HepG2 (cell line): ENCODE measurements at regions not wholly inside any gene's neighbourhood (a gene's known extent, or its start where the extent isn't known, plus 50 kb on each side); places are given as distances from the start of the nearest gene placed in this dataset.

Source experiments
- ARID3A ChIP-seq: IDR thresholded peaks from 2 replicates; pipeline ENCODE4 v1.6.1; 2012; ENCODE audit warnings: low read depth, low read length, improper control_type of control experiment
- ARNTL ChIP-seq: sonication (generic); formaldehyde crosslinking; IDR thresholded peaks from 2 replicates; pipeline ENCODE4 v1.4.0; 2020; ENCODE audit warnings: mild to moderate bottlenecking, missing genetic modification reagents
- BHLHE40 ChIP-seq: IDR thresholded peaks from 2 replicates; pipeline ENCODE4 v1.6.1; 2011; ENCODE audit warnings: low read length, improper control_type of control experiment
- HES4 ChIP-seq: sonication (generic); formaldehyde crosslinking; IDR thresholded peaks from 2 replicates; pipeline ENCODE4 v1.9.0; 2021; ENCODE audit warnings: mild to moderate bottlenecking, missing genetic modification reagents, borderline replicate concordance
- HMGXB4 ChIP-seq, 2 experiments: sonication (generic) in 1 of 2; formaldehyde crosslinking in 1 of 2; IDR thresholded peaks; 2 replicates each; pipeline versions ENCODE4 v1.4.0 to v1.6.1; 2018 to 2020; ENCODE audit warnings: missing genetic modification reagents in 2 of 2, borderline replicate concordance in 1 of 2, low read depth in 1 of 2, mild to moderate bottlenecking in 1 of 2, missing biosample characterization in 1 of 2
- JUND ChIP-seq: sonication (generic); formaldehyde crosslinking; IDR thresholded peaks from 2 replicates; pipeline ENCODE4 v1.8.0; 2022; ENCODE audit warnings: mild to moderate bottlenecking, missing genetic modification reagents
- MEIS1 ChIP-seq: sonication (generic); formaldehyde crosslinking; IDR thresholded peaks from 2 replicates; pipeline ENCODE4 v1.9.0; 2021; ENCODE audit warnings: mild to moderate bottlenecking, missing genetic modification reagents, moderate library complexity, borderline replicate concordance
- MIXL1 ChIP-seq: IDR thresholded peaks from 2 replicates; pipeline ENCODE4 v1.6.1; 2016
- NCOR1 ChIP-seq: fragments of 200-600 bp; sonication (generic); IDR thresholded peaks from 2 replicates; pipeline ENCODE4 v1.7.0; 2017; ENCODE audit warnings: antibody characterized with exemption, low read length, borderline replicate concordance
- NFATC3 ChIP-seq: sonication (generic); formaldehyde crosslinking; IDR thresholded peaks from 2 replicates; pipeline ENCODE4 v1.5.1; 2020; ENCODE audit warnings: mild to moderate bottlenecking, missing genetic modification reagents
- NFE2 ChIP-seq: sonication (generic); formaldehyde crosslinking; IDR thresholded peaks from 2 replicates; pipeline ENCODE4 v1.4.0; 2020; ENCODE audit warnings: missing genetic modification reagents
- PAWR ChIP-seq: sonication (generic); formaldehyde crosslinking; IDR thresholded peaks from 2 replicates; pipeline ENCODE4 v1.4.0; 2020; ENCODE audit warnings: missing genetic modification reagents, mild to moderate bottlenecking, borderline replicate concordance
- POLR2AphosphoS5 ChIP-seq: IDR thresholded peaks from 2 replicates; pipeline ENCODE4 v1.6.1; 2012; ENCODE audit warnings: low read depth, low read length
- PPARG ChIP-seq: conservative IDR thresholded peaks from 2 replicates; pipeline ENCODE4 v1.6.1; 2016; ENCODE audit warnings: missing biosample characterization, missing genetic modification reagents
- SMAD1 ChIP-seq: sonication (generic); formaldehyde crosslinking; IDR thresholded peaks from 2 replicates; pipeline ENCODE4 v1.4.0; 2020; ENCODE audit warnings: missing genetic modification reagents, low read depth, mild to moderate bottlenecking, borderline replicate concordance
- TBP ChIP-seq: sonication (generic); formaldehyde crosslinking; IDR thresholded peaks from 2 replicates; pipeline ENCODE4 v1.5.0; 2020; ENCODE audit warnings: missing genetic modification reagents
- ZBTB3 ChIP-seq: sonication (generic); formaldehyde crosslinking; IDR thresholded peaks from 2 replicates; pipeline ENCODE4 v1.4.0; 2020; ENCODE audit warnings: low read depth, mild to moderate bottlenecking, moderate library complexity, missing genetic modification reagents, borderline replicate concordance
- ZFY ChIP-seq: sonication (generic); formaldehyde crosslinking; IDR thresholded peaks from 2 replicates; pipeline ENCODE4 v1.4.0; 2020; ENCODE audit warnings: missing genetic modification reagents
- ZNF256 ChIP-seq: sonication (generic); formaldehyde crosslinking; conservative IDR thresholded peaks from 2 replicates; pipeline ENCODE4 v1.4.0; 2020; ENCODE audit warnings: missing genetic modification reagents
- ZNF572 ChIP-seq: sonication (generic); formaldehyde crosslinking; IDR thresholded peaks from 2 replicates; pipeline ENCODE4 v1.5.1; 2020; ENCODE audit warnings: mild to moderate bottlenecking, missing genetic modification reagents
- ZNF607 ChIP-seq: sonication (generic); formaldehyde crosslinking; IDR thresholded peaks from 2 replicates; pipeline ENCODE4 v1.5.1; 2020; ENCODE audit warnings: missing genetic modification reagents, mild to moderate bottlenecking, borderline replicate concordance
- ZSCAN25 ChIP-seq: sonication (generic); formaldehyde crosslinking; IDR thresholded peaks from 2 replicates; pipeline ENCODE4 v1.8.0; 2022; ENCODE audit warnings: mild to moderate bottlenecking, missing genetic modification reagents
- TF ChIP-seq, protein P1 (sequence below): sonication (generic); formaldehyde crosslinking; IDR thresholded peaks from 2 replicates; pipeline ENCODE4 v1.5.0; 2020; ENCODE audit warnings: missing genetic modification reagents
- TF ChIP-seq, protein P2 (sequence below): sonication (generic); formaldehyde crosslinking; IDR thresholded peaks from 2 replicates; pipeline ENCODE4 v1.4.0; 2020; ENCODE audit warnings: mild to moderate bottlenecking, missing genetic modification reagents
- TF ChIP-seq, protein P3 (sequence below): sonication (generic); formaldehyde crosslinking; IDR thresholded peaks from 2 replicates; pipeline ENCODE4 v1.5.1; 2020; ENCODE audit warnings: missing genetic modification reagents, mild to moderate bottlenecking, borderline replicate concordance

- TF ChIP-seq PPARG (CRISPR knock-in tag) (no peak), ZSCAN25 (CRISPR knock-in tag) (no peak), MIXL1 (CRISPR knock-in tag) (no peak), SMAD1 (CRISPR knock-in tag) (no peak), NCOR1 (no peak), ZNF256 (CRISPR knock-in tag) (no peak), ZNF607 (no peak), NFATC3 (CRISPR knock-in tag) (no peak), BHLHE40 (0 out of 2 replicates have a peak, but pooled peaks have one; percentile 18), ARID3A (no peak), ZFY (CRISPR knock-in tag) (no peak), HES4 (CRISPR knock-in tag) (no peak), ZNF572 (no peak), PAWR (CRISPR knock-in tag) (no peak), JUND (no peak), HMGXB4 (CRISPR knock-in tag; IDR thresholded peaks at IDR 0.05; ENCODE audit: borderline replicate concordance in 1 of 2, low read depth in 1 of 2) (0 out of 4 replicates have a peak, but pooled peaks of 1 of the 2 experiments have one; percentile 49), POLR2AphosphoS5 (no peak), ARNTL (CRISPR knock-in tag) (no peak), MEIS1 (CRISPR knock-in tag) (0 out of 2 replicates have a peak, but pooled peaks have one; percentile 30), NFE2 (CRISPR knock-in tag) (no peak), TBP (CRISPR knock-in tag) (no peak), ZBTB3 (no peak)
- TF ChIP-seq, protein P1, sequence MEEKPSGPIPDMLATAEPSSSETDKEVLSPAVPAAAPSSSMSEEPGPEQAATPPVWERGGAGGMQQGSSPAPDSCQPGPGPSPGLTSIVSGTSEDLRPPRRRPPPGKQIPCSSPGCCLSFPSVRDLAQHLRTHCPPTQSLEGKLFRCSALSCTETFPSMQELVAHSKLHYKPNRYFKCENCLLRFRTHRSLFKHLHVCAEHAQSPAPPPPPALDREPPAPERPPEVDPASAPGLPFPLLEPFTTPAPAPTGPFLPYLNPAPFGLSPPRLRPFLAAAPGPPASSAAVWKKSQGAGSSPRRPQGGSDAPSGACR (CRISPR knock-in tag), result no peak
- TF ChIP-seq, protein P2, sequence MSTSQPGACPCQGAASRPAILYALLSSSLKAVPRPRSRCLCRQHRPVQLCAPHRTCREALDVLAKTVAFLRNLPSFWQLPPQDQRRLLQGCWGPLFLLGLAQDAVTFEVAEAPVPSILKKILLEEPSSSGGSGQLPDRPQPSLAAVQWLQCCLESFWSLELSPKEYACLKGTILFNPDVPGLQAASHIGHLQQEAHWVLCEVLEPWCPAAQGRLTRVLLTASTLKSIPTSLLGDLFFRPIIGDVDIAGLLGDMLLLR, result no peak
- TF ChIP-seq, protein P3, sequence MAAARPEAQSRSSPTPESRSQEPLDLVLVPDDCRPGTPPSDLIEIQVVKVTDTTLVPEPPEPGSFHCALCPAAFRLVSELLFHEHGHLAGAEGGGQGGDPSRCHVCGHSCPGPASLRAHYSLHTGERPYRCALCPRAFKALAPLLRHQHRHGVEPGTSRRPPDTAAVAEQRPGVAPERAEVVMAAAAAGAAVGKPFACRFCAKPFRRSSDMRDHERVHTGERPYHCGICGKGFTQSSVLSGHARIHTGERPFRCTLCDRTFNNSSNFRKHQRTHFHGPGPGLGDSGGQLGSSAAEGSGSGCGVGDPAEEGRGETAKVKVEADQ, result 0 out of 2 replicates have a peak, but pooled peaks have one; percentile 64
These were observed 118.7 kb upstream of the SMAD3 start (continued) for GRCh38 chr15:66946578-66947164.
